HEK293 (cell line): ENCODE measurements at regions not wholly inside any gene's neighbourhood (a gene's known extent, or its start where the extent isn't known, plus 50 kb on each side); places are given as distances from the start of the nearest gene placed in this dataset.
A peak's percentile ranks its signal among the peaks of the same experiment; 100 is the strongest.

Experiments used
- CTCF ChIA-PET: fragments of 350-600 bp; formaldehyde crosslinking; extraction: SDS; loops from one replicate; lab custom pipeline; 2021; ENCODE audit warnings: antibody characterized with exemption; lab: Yijun Ruan, JAX
- POLR2A ChIA-PET: fragments of 300-600 bp; formaldehyde crosslinking; extraction: SDS; loops from one replicate; lab custom pipeline; 2020; ENCODE audit warnings: antibody characterized with exemption, inconsistent platforms; lab: Yijun Ruan, JAX
- H3K27ac ChIP-seq: fragments of 200-500 bp; sonication (Bioruptor generic); 2 replicates; pipeline ENCODE4 v1.5.1; 2014; ENCODE audit warnings: low read depth, low read length, control low read depth, inconsistent platforms; ENCODE audit errors: extremely low read depth
- H3K36me3 ChIP-seq, 2 experiments: fragments of 200-500 bp in 1 of 2; sonication (Bioruptor generic) in 1 of 2; 1 replicate in 1 of 2; 2 replicates in 1 of 2; pipeline ENCODE4 v1.5.1; 2014 to 2017; ENCODE audit warnings: inconsistent platforms in 2 of 2, low read length in 2 of 2; ENCODE audit not compliant: control insufficient read depth in 2 of 2, insufficient read depth in 1 of 2
- H3K4me1 ChIP-seq: fragments of 200-500 bp; sonication (Bioruptor generic); 2 replicates; pipeline ENCODE4 v1.5.1; 2014; ENCODE audit warnings: mild to moderate bottlenecking, low read length, inconsistent platforms; ENCODE audit not compliant: control insufficient read depth, insufficient read depth
- H3K4me3 ChIP-seq: 2 replicates; pipeline ENCODE4 v1.5.1; 2011; ENCODE audit warnings: low read depth, mild to moderate bottlenecking, control low read depth, low read length, moderate library complexity
- H3K9me3 ChIP-seq: fragments of 200-500 bp; sonication (Bioruptor generic); 2 replicates; pipeline ENCODE4 v1.5.1; 2014; ENCODE audit warnings: low read depth, low read length, inconsistent platforms; ENCODE audit not compliant: control insufficient read depth, insufficient read depth
- BCL6B ChIP-seq: fragments of 450-650 bp; formaldehyde crosslinking; IDR thresholded peaks from 2 replicates; pipeline ENCODE4 v1.5.1; 2017; ENCODE audit warnings: missing biosample characterization, missing genetic modification characterization
- GLI4 ChIP-seq: fragments of 450-650 bp; formaldehyde crosslinking; IDR thresholded peaks from 2 replicates; pipeline ENCODE4 v1.5.1; 2016; ENCODE audit warnings: missing biosample characterization, missing genetic modification characterization
- IKZF3 ChIP-seq: fragments of 450-650 bp; IDR thresholded peaks from 2 replicates; pipeline ENCODE4 v1.5.0; 2018; ENCODE audit warnings: missing biosample characterization, mild to moderate bottlenecking, missing genetic modification characterization, moderate library complexity
- KLF17 ChIP-seq: fragments of 450-650 bp; formaldehyde crosslinking; IDR thresholded peaks from 2 replicates; pipeline ENCODE4 v1.5.1; 2016; ENCODE audit warnings: missing biosample characterization, missing genetic modification characterization
- ZBTB8A ChIP-seq: fragments of 450-650 bp; formaldehyde crosslinking; IDR thresholded peaks from 2 replicates; pipeline ENCODE4 v1.5.1; 2016; ENCODE audit warnings: missing biosample characterization, missing genetic modification characterization
- ZFP41 ChIP-seq: fragments of 450-650 bp; formaldehyde crosslinking; IDR thresholded peaks from 2 replicates; pipeline ENCODE4 v1.5.1; 2016; ENCODE audit warnings: missing biosample characterization, missing genetic modification characterization, borderline replicate concordance
- ZNF140 ChIP-seq: fragments of 450-650 bp; formaldehyde crosslinking; IDR thresholded peaks from 2 replicates; pipeline ENCODE4 v1.5.1; 2016; ENCODE audit warnings: missing biosample characterization, missing genetic modification characterization
- ZNF24 ChIP-seq: fragments of 450-650 bp; formaldehyde crosslinking; IDR thresholded peaks from 2 replicates; pipeline ENCODE4 v1.5.1; 2016; ENCODE audit warnings: missing biosample characterization, missing genetic modification characterization
- ZNF266 ChIP-seq: fragments of 450-650 bp; formaldehyde crosslinking; IDR thresholded peaks from 2 replicates; pipeline ENCODE4 v1.5.1; 2016; ENCODE audit warnings: missing biosample characterization, missing genetic modification characterization, low read depth
- ZNF341 ChIP-seq: fragments of 450-650 bp; formaldehyde crosslinking; IDR thresholded peaks from 2 replicates; pipeline ENCODE4; 2016; ENCODE audit warnings: low read depth, missing biosample characterization, missing genetic modification characterization
- ZNF350 ChIP-seq: fragments of 450-650 bp; formaldehyde crosslinking; IDR thresholded peaks from 2 replicates; pipeline ENCODE4 v1.5.0; 2017; ENCODE audit warnings: missing biosample characterization, mild to moderate bottlenecking, missing genetic modification characterization
- ZNF391 ChIP-seq: fragments of 450-650 bp; formaldehyde crosslinking; IDR thresholded peaks from 2 replicates; pipeline ENCODE4 v1.5.1; 2016; ENCODE audit warnings: low read depth, missing biosample characterization, missing genetic modification characterization, borderline replicate concordance
- ZNF426 ChIP-seq: fragments of 450-650 bp; formaldehyde crosslinking; IDR thresholded peaks from 2 replicates; pipeline ENCODE4 v1.5.1; 2017; ENCODE audit warnings: missing biosample characterization, missing genetic modification characterization, mild to moderate bottlenecking, inconsistent platforms, moderate library complexity
- ZNF513 ChIP-seq: fragments of 450-650 bp; IDR thresholded peaks from 2 replicates; pipeline ENCODE4 v1.5.1; 2018; ENCODE audit warnings: missing biosample characterization, missing genetic modification characterization
- ZNF518A ChIP-seq: fragments of 450-650 bp; formaldehyde crosslinking; conservative IDR thresholded peaks from 2 replicates; pipeline ENCODE4 v1.5.1; 2016; ENCODE audit warnings: low read depth, missing biosample characterization, missing genetic modification characterization
- ZNF529 ChIP-seq: fragments of 450-650 bp; formaldehyde crosslinking; IDR thresholded peaks from 2 replicates; pipeline ENCODE4 v1.5.1; 2017; ENCODE audit warnings: missing genetic modification characterization, missing biosample characterization; ENCODE audit not compliant: insufficient replicate concordance
- ZNF555 ChIP-seq: fragments of 450-650 bp; formaldehyde crosslinking; conservative IDR thresholded peaks from 2 replicates; pipeline ENCODE4 v1.5.1; 2017; ENCODE audit warnings: missing biosample characterization, mild to moderate bottlenecking, missing genetic modification characterization, inconsistent platforms
- ZNF560 ChIP-seq: fragments of 450-650 bp; formaldehyde crosslinking; IDR thresholded peaks from 2 replicates; pipeline ENCODE4 v1.5.1; 2017; ENCODE audit warnings: missing biosample characterization, missing genetic modification characterization, borderline replicate concordance
- ZNF623 ChIP-seq: fragments of 450-650 bp; formaldehyde crosslinking; IDR thresholded peaks from 2 replicates; pipeline ENCODE4 v1.5.1; 2016; ENCODE audit warnings: missing biosample characterization, missing genetic modification characterization
- ZNF624 ChIP-seq: fragments of 450-650 bp; formaldehyde crosslinking; IDR thresholded peaks from 2 replicates; pipeline ENCODE4 v1.5.1; 2017; ENCODE audit warnings: missing biosample characterization, missing genetic modification characterization
- ZNF654 ChIP-seq: fragments of 450-650 bp; formaldehyde crosslinking; IDR thresholded peaks from 2 replicates; pipeline ENCODE4 v1.5.1; 2016; ENCODE audit warnings: low read depth, missing biosample characterization, missing genetic modification characterization
- ZXDB ChIP-seq: fragments of 450-650 bp; formaldehyde crosslinking; IDR thresholded peaks from 2 replicates; pipeline ENCODE4 v1.5.1; 2016; ENCODE audit warnings: missing biosample characterization, missing genetic modification characterization
- TF ChIP-seq, protein P1 (sequence below): fragments of 450-650 bp; formaldehyde crosslinking; IDR thresholded peaks from 2 replicates; pipeline ENCODE4 v1.5.1; 2016; ENCODE audit warnings: missing biosample characterization, missing genetic modification characterization

DNA sequence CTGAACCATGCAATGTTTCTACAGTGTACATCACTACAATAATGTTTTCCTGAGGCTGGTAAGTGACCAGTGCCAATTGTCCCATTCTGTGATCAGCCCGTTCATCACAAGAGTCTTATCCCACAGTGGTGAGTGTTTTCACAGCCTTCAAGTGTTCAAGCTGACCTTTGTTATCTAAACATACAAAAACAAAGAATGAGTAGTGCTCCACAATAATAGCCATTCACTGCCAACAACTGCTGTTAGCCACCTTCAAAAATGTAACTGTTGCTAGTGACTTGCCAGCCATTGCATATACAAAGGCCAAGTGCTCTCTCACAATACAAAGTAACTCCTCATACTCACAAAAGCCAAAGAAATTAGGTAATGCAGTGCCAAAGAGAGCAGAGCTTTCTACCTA is 1084.1 kb downstream of the FAM133A start:
- H3K4me3 ChIP-seq: no peak overlapping the region
- H3K27ac ChIP-seq: no peak overlapping the region
- H3K9me3 ChIP-seq: no peaks in the 10 kb centered on the region
- no peaks in the 10 kb centered on the region for H3K36me3 ChIP-seq
- TF ChIP-seq ZNF513 (tag by site-specific recombination) (no peak), ZNF341 (no peak), KLF17 (tag by site-specific recombination) (no peak), ZNF624 (tag by site-specific recombination) (no peak), IKZF3 (no peak)
- no peaks in the 10 kb centered on the region for H3K4me1 ChIP-seq
- ChIA-PET POLR2A (no interaction called here), CTCF (interaction anchor here (0.5 kb wide), 1 partner anchor 410 kb away, joined by 3 read pairs; no protein-coding TSS in a partner anchor)

GRCh38 chrX:94775640-94776039 is 1101.6 kb downstream of the FAM133A start:
- Histone ChIP-seq H3K9me3 (no peaks in the 10 kb centered on the region), H3K4me3 (no peak overlapping the region), H3K36me3 (no peaks in the 10 kb centered on the region), H3K4me1 (no peaks in the 10 kb centered on the region), H3K27ac (no peak overlapping the region)
- CTCF ChIA-PET: no interaction called here
- POLR2A ChIA-PET: no interaction called here
- TF ChIP-seq ZNF426 (peak; percentile 68), BCL6B (tag by site-specific recombination) (no peak), ZNF624 (tag by site-specific recombination) (no peak), ZNF555 (tag by site-specific recombination) (peak; percentile 58), ZBTB8A (tag by site-specific recombination) (0 out of 2 replicates have a peak, but pooled peaks have one; percentile 20), ZNF560 (tag by site-specific recombination) (peak; percentile 29; the same call in 1 of the 2 replicates), ZNF518A (tag by site-specific recombination) (peak; percentile 66; the same call in 1 of the 2 replicates), ZNF24 (tag by site-specific recombination) (no peak), ZNF623 (tag by site-specific recombination) (peak; percentile 38), ZNF391 (tag by site-specific recombination) (no peak), ZNF529 (tag by site-specific recombination) (peak; percentile 10), ZNF140 (peak; percentile 78; the same call in 1 of the 2 replicates), ZNF654 (tag by site-specific recombination) (peak; percentile 31), GLI4 (tag by site-specific recombination) (no peak), ZXDB (tag by site-specific recombination) (0 out of 2 replicates have a peak, but pooled peaks have one; percentile 25), ZNF266 (tag by site-specific recombination) (0 out of 2 replicates have a peak, but pooled peaks have one; percentile 37), ZNF350 (no peak), ZFP41 (tag by site-specific recombination) (no peak)
- TF ChIP-seq, protein P1, sequence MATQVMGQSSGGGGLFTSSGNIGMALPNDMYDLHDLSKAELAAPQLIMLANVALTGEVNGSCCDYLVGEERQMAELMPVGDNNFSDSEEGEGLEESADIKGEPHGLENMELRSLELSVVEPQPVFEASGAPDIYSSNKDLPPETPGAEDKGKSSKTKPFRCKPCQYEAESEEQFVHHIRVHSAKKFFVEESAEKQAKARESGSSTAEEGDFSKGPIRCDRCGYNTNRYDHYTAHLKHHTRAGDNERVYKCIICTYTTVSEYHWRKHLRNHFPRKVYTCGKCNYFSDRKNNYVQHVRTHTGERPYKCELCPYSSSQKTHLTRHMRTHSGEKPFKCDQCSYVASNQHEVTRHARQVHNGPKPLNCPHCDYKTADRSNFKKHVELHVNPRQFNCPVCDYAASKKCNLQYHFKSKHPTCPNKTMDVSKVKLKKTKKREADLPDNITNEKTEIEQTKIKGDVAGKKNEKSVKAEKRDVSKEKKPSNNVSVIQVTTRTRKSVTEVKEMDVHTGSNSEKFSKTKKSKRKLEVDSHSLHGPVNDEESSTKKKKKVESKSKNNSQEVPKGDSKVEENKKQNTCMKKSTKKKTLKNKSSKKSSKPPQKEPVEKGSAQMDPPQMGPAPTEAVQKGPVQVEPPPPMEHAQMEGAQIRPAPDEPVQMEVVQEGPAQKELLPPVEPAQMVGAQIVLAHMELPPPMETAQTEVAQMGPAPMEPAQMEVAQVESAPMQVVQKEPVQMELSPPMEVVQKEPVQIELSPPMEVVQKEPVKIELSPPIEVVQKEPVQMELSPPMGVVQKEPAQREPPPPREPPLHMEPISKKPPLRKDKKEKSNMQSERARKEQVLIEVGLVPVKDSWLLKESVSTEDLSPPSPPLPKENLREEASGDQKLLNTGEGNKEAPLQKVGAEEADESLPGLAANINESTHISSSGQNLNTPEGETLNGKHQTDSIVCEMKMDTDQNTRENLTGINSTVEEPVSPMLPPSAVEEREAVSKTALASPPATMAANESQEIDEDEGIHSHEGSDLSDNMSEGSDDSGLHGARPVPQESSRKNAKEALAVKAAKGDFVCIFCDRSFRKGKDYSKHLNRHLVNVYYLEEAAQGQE (tag by site-specific recombination): peak; percentile 27; the same call in 1 of the 2 replicates
